CD14-positive monocyte (primary cell): ENCODE measurements at regions not wholly inside any gene's neighbourhood (a gene's known extent, or its start where the extent isn't known, plus 50 kb on each side); places are given as distances from the start of the nearest gene placed in this dataset.

Experiments used
- DNase-seq, 3 donors: peaks; one replicate each; pipeline ENCODE4 v3.0.0-alpha.2; 2011 to 2022
- H2AFZ ChIP-seq: 2 replicates; pipeline ENCODE4 v1.6.0; 2012; ENCODE audit warnings: mild to moderate bottlenecking, low read depth, low read length, inconsistent platforms; ENCODE audit not compliant: insufficient read depth, poor library complexity, severe bottlenecking
- H3K27ac ChIP-seq, 2 donors: 1 replicate in 1 of 2; 2 replicates in 1 of 2; pipeline ENCODE4 v1.5.1; 2012 to 2013; ENCODE audit warnings: low read length in 2 of 2, control low read depth in 1 of 2, inconsistent platforms in 1 of 2, low read depth in 1 of 2, mild to moderate bottlenecking in 1 of 2
- H3K27me3 ChIP-seq, 2 donors: one replicate each; pipeline versions ENCODE4 v1.6.0 to v1.6.1; 2011 to 2013; ENCODE audit warnings: low read length in 2 of 2; ENCODE audit not compliant: control insufficient read depth in 2 of 2, insufficient read depth in 2 of 2
- H3K36me3 ChIP-seq, 2 donors: replicated peaks in 1 of 2; 1 replicate in 1 of 2; 2 replicates in 1 of 2; pipeline versions ENCODE4 v1.5.1 to v1.6.1; 2012 to 2013; ENCODE audit warnings: low read length in 2 of 2, control low read depth in 1 of 2, inconsistent platforms in 1 of 2, mild to moderate bottlenecking in 1 of 2; ENCODE audit not compliant: insufficient read depth in 2 of 2, control insufficient read depth in 1 of 2
- H3K4me1 ChIP-seq, 2 donors: 1 replicate in 1 of 2; 2 replicates in 1 of 2; pipeline versions ENCODE4 v1.5.1 to v1.6.1; 2012 to 2013; ENCODE audit warnings: low read length in 2 of 2, control low read depth in 1 of 2, inconsistent platforms in 1 of 2, mild to moderate bottlenecking in 1 of 2, moderate library complexity in 1 of 2; ENCODE audit not compliant: insufficient read depth in 2 of 2, control insufficient read depth in 1 of 2
- H3K4me2 ChIP-seq: replicated peaks from 2 replicates; pipeline ENCODE3; 2012; ENCODE audit warnings: low read length, moderate library complexity, mild to moderate bottlenecking; ENCODE audit not compliant: poor library complexity, severe bottlenecking; ENCODE audit errors: extremely low read depth
- H3K4me3 ChIP-seq, 3 experiments: fragments of 200-600 bp in 1 of 3; sonication (generic) in 1 of 3; replicated peaks in 1 of 3; 1 replicate in 2 of 3; 2 replicates in 1 of 3; pipeline ENCODE4 v1.5.1; 2011 to 2013; ENCODE audit warnings: low read length in 3 of 3, mild to moderate bottlenecking in 3 of 3, control low read depth in 2 of 3, low read depth in 2 of 3, inconsistent platforms in 1 of 3, moderate library complexity in 1 of 3
- H3K79me2 ChIP-seq: 2 replicates; pipeline ENCODE4 v1.6.0; 2012; ENCODE audit warnings: mild to moderate bottlenecking, control low read depth, inconsistent platforms, low read length, moderate library complexity; ENCODE audit not compliant: insufficient read depth
- H3K9ac ChIP-seq: 2 replicates; pipeline ENCODE4 v1.6.0; 2017; ENCODE audit warnings: low read length, mild to moderate bottlenecking; ENCODE audit not compliant: insufficient read depth, poor library complexity, severe bottlenecking
- H3K9me3 ChIP-seq, 2 donors: replicated peaks in 1 of 2; 1 replicate in 1 of 2; 2 replicates in 1 of 2; pipeline versions ENCODE4 v1.5.1 to v1.6.1; 2012 to 2013; ENCODE audit warnings: low read length in 2 of 2, control low read depth in 1 of 2; ENCODE audit not compliant: control insufficient read depth in 1 of 2, insufficient read depth in 1 of 2
- H4K20me1 ChIP-seq: 2 replicates; pipeline ENCODE4 v1.6.0; 2012; ENCODE audit warnings: mild to moderate bottlenecking, low read length, control low read depth, moderate library complexity; ENCODE audit not compliant: insufficient read depth
- H3K27ac Mint-ChIP-seq, 7 donors: one replicate each; pipeline ENCODE4 v1.8.0; 2020; ENCODE audit warnings: mild to moderate bottlenecking in 7 of 7, mixed read lengths in 7 of 7, moderate library complexity in 6 of 7, inconsistent platforms in 2 of 7
- H3K27me3 Mint-ChIP-seq, 3 donors: one replicate each; pipeline ENCODE4 v1.8.0; 2021 to 2022; ENCODE audit warnings: low read depth in 3 of 3, mild to moderate bottlenecking in 3 of 3, mixed read lengths in 3 of 3, moderate library complexity in 3 of 3, inconsistent platforms in 1 of 3
- H3K36me3 Mint-ChIP-seq, 2 donors: one replicate each; pipeline ENCODE4 v1.8.0; 2020; ENCODE audit warnings: mixed read lengths in 2 of 2, inconsistent platforms in 1 of 2, mild to moderate bottlenecking in 1 of 2
- H3K4me1 Mint-ChIP-seq: one replicate; pipeline ENCODE4 v1.8.0; 2020; ENCODE audit warnings: mild to moderate bottlenecking, mixed read lengths
- H3K4me3 Mint-ChIP-seq, 2 donors: one replicate each; pipeline ENCODE4 v1.8.0; 2020; ENCODE audit warnings: mild to moderate bottlenecking in 2 of 2, mixed read lengths in 2 of 2, moderate library complexity in 1 of 2
- H3K9me3 Mint-ChIP-seq, 7 donors: one replicate each; pipeline ENCODE4 v1.8.0; 2020 to 2022; ENCODE audit warnings: mixed read lengths in 7 of 7, mild to moderate bottlenecking in 6 of 7, moderate library complexity in 6 of 7, inconsistent platforms in 2 of 7
- CTCF ChIP-seq: fragments of 200-600 bp; IDR thresholded peaks from one replicate; pipeline ENCODE4 v1.8.0; 2022; ENCODE audit warnings: antibody characterized with exemption, mild to moderate bottlenecking
- WGBS: methylation state at CpG from one replicate; pipeline ENCODE4 v1.1.5; 2013; ENCODE audit warnings: missing lambda C conversion rate; ENCODE audit not compliant: insufficient coverage; 5-methylcytosine and 5-hydroxymethylcytosine counted together
- intact Hi-C, 2 donors: fragments of 100-400 bp; cut with micrococcal nuclease; formaldehyde crosslinking; loops; one replicate each; pipeline versions ENCODE4 v1.15.0 to v1.15.1; 2023

- intact Hi-C loops, result no loop called here
- no peaks in the 10 kb centered on the region for H3K36me3 Mint-ChIP-seq
- Histone ChIP-seq H3K4me3 (no peak overlapping the region), H3K27ac (no peak overlapping the region), H3K9ac (no peak overlapping the region), H3K9me3 (peaks cover 0 to 7% of the 10 kb centered on the region in 2 donors), H3K36me3 (no peaks in the 10 kb centered on the region), H3K4me2 (no peak overlapping the region), H3K4me1 (no peaks in the 10 kb centered on the region), H3K79me2 (no peaks in the 10 kb centered on the region), H4K20me1 (no peaks in the 10 kb centered on the region), H3K27me3 (no peaks in the 10 kb centered on the region), H2AFZ (no peak overlapping the region)
- no peak for DNase-seq
- no peaks in the 10 kb centered on the region for H3K4me1 Mint-ChIP-seq
- no peak overlapping the region for H3K4me3 Mint-ChIP-seq
- H3K27ac Mint-ChIP-seq, result no peak overlapping the region
- H3K27me3 Mint-ChIP-seq, result peaks cover 0 to 2% (median 0%) of the 10 kb centered on the region in 3 donors
- no peak for TF ChIP-seq CTCF
- peaks cover 0 to 4% (median 2%) of the 10 kb centered on the region in 7 donors for H3K9me3 Mint-ChIP-seq
- WGBS, result 93% methylated on average over 7 of the region's 7 CpGs
Measured at GRCh38 chr4:157574606-157575005, 354.1 kb downstream of the GRIA2 start.

- Histone ChIP-seq H3K4me3 (no peak overlapping the region), H2AFZ (no peak overlapping the region), H4K20me1 (no peaks in the 10 kb centered on the region), H3K79me2 (no peaks in the 10 kb centered on the region), H3K27ac (no peak overlapping the region), H3K36me3 (no peaks in the 10 kb centered on the region), H3K27me3 (no peaks in the 10 kb centered on the region), H3K4me1 (no peaks in the 10 kb centered on the region), H3K4me2 (no peak overlapping the region), H3K9me3 (peaks cover 0 to 7% of the 10 kb centered on the region in 2 donors), H3K9ac (no peak overlapping the region)
- peaks cover 0 to 3% (median 0%) of the 10 kb centered on the region in 3 donors for H3K27me3 Mint-ChIP-seq
- DNase-seq, result no peak
- no peaks in the 10 kb centered on the region for H3K4me1 Mint-ChIP-seq
- peaks cover 0 to 4% (median 2%) of the 10 kb centered on the region in 7 donors for H3K9me3 Mint-ChIP-seq
- H3K36me3 Mint-ChIP-seq, result no peaks in the 10 kb centered on the region
- H3K27ac Mint-ChIP-seq, result no peak overlapping the region
- no CpG with 5 or more reads among the region's 3 CpGs for WGBS
- intact Hi-C loops, result no loop called here
- no peak overlapping the region for H3K4me3 Mint-ChIP-seq
- no peak for TF ChIP-seq CTCF
Measured at GRCh38 chr4:157572951-157573350, 352.4 kb downstream of the GRIA2 start.
